T-helper 1 cell (primary cell): ENCODE measurements at regions not wholly inside any gene's neighbourhood (a gene's known extent, or its start where the extent isn't known, plus 50 kb on each side); places are given as distances from the start of the nearest gene placed in this dataset.
"Not testable (repeated sequence)": the region's sequence is repeated elsewhere in the genome, so short reads cannot be mapped to it uniquely, and the experiment has no call there.

Experiments used
- DNase-seq, 5 donors: peaks; one replicate each; pipeline ENCODE4 v3.0.0-alpha.2; 2012 to 2020

- DNase-seq, result no peak
Observed at GRCh38 chr2:182646763-182647498, 69.1 kb upstream of the DNAJC10 start.

- no peak for DNase-seq
Observed at GRCh38 chr2:182647499-182647787, 68.6 kb upstream of the DNAJC10 start.

GRCh38 chr2:182649316-182649715 is 66.7 kb upstream of the DNAJC10 start:
- DNase-seq, result no peak

GRCh38 chr2:182650704-182651103 is 65.4 kb upstream of the DNAJC10 start:
- peak in 1 of 5 donors; percentile 28 for DNase-seq

GRCh38 chr2:182652326-182652725 is 63.7 kb upstream of the DNAJC10 start:
- DNase-seq, result peak in 1 of 5 donors; percentile 82

- no peak for DNase-seq
Observed at GRCh38 chr2:182655750-182656149, 60.3 kb upstream of the DNAJC10 start.

GRCh38 chr2:182664212-182664611 is 51.8 kb upstream of the DNAJC10 start:
- DNase-seq, result no peak

- not testable (repeated sequence) for DNase-seq
Observed at GRCh38 chr2:182665500-182665899, 50.6 kb upstream of the DNAJC10 start.
